NCI-H526 treated with DMSO at 0.1 percent for 48 hours (cell line): ENCODE measurements at regions not wholly inside any gene's neighbourhood (a gene's known extent, or its start where the extent isn't known, plus 50 kb on each side); places are given as distances from the start of the nearest gene placed in this dataset.

Source experiments
- DNase-seq: peaks from one replicate; lab custom pipeline; 2025; lab: John Stamatoyannopoulos, UW

DNA sequence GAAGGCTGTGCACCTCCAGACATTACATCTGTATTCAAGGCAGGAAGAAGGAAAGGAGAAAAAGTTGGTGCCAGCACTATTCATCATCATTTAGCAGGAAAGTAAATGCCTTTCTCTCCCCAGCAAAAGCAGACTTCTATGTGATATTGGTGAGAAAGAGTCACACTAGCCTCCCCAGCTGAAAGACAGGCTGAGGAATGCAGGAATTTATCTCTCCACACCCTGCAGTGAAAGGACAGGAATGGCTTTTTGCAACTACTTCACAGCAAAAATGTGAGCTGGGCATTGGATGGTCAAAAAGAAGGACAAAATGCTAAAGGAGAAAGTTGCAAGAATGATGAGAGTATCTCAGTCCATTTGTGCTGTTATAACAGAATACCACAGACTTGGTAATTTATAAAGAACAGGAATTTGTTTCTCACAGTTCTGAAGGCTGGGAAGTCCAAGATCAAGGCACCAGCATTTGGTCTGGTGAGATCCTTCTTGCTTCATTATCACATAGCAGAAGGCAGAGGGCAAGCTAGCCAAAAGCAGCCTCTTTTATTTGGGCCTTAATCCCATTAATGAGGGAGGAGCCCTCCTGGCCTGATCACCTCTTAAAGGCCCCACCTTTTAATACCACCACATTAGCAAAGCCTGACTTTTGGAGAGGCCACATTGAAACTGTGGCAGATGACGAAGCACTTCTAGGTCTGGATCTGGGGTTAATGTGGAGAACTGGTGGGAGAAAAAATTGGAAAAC lies 388.1 kb upstream of the SLC14A2 start:
- DNase-seq = no peak

DNA sequence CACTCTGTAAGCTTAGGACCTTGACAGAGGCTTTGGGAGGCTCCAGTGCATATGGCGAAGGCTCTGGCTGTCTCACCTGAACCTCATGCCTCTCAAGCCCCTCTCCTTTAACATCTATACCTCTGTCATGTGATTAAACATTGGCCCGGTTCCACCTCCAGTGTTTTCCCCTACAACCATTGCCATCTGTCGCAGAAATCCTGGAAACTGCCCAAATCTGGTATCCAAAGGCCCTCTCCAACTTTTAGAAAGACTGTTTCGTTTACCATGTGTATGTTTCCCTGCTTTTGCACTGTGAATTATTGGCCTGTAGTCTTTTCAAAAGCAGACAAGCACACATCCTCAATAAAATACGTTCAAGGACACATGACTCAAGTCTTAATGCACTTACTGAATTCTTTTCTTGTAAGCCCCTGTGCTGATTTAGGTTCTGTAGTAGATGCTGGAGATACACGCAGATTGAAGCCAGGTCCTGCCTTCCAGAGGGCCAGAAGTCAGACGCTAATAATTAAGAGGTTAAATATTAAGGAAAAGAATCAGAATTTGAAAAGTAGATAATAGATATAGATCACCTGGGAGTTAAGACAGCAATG lies 386.4 kb upstream of the SLC14A2 start:
- DNase-seq = no peak

GRCh38 chr18:45231617-45232016 lies 383.7 kb upstream of the SLC14A2 start:
- no peak for DNase-seq

GRCh38 chr18:45232061-45232460 lies 383.2 kb upstream of the SLC14A2 start:
- DNase-seq = no peak

GRCh38 chr18:45236676-45237075 lies 378.6 kb upstream of the SLC14A2 start:
- DNase-seq = no peak

DNA sequence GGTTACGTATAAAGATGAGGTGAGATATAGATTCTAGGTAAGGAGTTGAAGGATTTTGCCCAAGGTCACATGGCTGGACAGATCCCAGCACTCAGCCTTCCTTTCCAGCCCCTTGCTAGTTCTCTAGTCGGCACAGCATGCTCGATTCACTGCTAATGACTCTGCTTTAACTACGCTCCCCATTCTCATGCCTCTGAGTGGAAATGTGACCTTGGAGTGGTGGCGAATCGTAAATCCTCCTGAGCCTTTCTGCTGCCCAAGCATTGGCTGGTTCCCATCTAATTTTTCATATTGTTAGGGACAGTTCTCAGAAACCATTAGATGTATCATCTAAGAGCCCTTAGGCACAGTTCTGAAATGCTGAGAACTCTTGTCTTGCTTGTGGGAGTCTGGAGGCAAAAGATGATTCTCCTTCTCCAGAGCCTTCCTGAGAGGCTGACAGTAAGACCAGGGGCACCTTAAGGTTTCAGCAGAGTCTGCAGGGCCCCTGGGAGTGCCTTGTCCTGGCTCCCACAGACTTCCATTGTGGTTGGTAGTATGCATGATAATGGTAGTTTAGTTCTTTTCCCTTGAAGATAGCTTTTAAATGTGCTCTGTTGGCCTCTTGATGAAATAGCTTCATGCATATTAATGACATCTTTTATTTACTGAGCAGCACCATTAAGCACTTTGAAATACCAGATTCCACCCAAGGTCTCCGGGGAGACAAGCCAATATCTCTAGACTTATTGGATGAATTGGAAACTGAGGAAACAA lies 377.8 kb upstream of the SLC14A2 start:
- DNase-seq = no peak

- DNase-seq = no peak
Measured at GRCh38 chr18:45241271-45241670, 374.0 kb upstream of the SLC14A2 start.

GRCh38 chr18:45241982-45242565 lies 373.2 kb upstream of the SLC14A2 start:
- DNase-seq = no peak

GRCh38 chr18:45243340-45244110 lies 371.8 kb upstream of the SLC14A2 start:
- DNase-seq = no peak

- DNase-seq = no peak
Measured at GRCh38 chr18:45245091-45245511, 370.2 kb upstream of the SLC14A2 start.

DNA sequence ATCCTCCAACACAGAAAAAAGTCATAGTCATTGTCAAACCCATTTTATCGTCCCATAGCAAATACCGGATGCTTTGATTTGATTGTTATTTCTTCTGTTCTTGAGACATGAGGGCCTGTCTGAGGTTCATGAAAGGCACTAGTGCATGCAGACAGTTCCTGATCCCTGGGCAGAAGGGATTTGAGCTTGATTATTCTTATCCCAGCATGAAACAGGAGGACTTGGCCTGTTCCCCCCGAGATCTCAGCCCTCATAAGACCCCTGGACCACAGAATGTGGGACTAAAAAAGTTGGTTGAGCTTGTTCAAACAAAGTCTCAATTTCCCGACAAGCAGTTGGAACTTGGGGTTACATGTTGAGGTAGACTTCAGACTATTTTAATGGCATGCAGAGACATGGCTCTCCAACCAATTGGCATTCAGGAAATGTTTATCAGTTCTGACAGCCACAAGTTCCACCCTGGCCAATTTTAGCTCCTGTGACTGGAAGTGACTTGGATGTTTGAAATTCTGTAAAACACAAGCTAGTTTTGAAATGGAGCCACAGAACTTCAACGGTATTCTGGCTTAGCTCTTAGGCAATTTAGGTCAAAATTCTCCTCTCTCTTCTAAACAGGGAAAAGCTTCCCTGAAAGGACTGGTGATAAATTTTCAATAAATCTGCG lies 366.9 kb upstream of the SLC14A2 start:
- DNase-seq = no peak

GRCh38 chr18:45249246-45249661 lies 366.0 kb upstream of the SLC14A2 start:
- DNase-seq = no peak

DNA sequence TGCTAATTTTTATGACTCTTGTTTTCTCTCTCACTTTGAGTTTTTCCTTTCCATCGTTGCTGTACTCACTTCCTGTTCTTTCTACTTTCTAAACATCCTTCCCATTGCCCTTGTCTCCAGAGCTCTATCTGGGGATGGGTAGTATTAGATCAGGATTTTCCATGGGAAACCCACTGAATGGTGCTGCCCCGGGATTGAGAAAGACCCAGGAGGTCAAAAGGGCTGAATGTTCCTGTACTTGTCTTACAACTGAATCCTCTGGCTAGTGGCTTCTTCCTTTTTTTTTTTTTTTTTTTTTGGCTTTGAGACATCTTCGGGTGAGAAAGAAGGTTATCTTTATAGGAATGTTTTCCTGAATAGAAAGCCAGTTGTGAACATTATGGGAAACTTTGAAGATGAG lies 364.8 kb upstream of the SLC14A2 start:
- DNase-seq = no peak

DNA sequence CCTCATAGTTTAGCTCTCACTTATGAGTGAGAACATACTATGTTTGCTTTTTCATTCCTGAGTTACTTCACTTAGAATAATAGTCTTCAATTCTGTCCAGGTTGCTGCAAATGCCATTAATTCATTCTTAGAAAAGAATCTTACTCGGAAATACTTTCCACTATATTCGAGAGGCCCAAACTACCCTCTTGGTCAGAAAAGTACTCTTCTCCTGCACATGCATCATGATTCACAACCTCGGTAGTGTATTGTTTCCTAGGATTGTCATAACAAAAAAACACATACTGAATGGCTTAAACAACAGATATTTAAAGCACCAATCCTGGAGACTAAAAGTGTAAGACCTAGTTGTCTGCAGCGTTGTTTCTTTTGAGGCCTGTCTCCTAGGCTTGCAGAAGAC lies 364.0 kb upstream of the SLC14A2 start:
- no peak for DNase-seq

GRCh38 chr18:45252474-45252873 lies 362.8 kb upstream of the SLC14A2 start:
- DNase-seq = no peak

DNA sequence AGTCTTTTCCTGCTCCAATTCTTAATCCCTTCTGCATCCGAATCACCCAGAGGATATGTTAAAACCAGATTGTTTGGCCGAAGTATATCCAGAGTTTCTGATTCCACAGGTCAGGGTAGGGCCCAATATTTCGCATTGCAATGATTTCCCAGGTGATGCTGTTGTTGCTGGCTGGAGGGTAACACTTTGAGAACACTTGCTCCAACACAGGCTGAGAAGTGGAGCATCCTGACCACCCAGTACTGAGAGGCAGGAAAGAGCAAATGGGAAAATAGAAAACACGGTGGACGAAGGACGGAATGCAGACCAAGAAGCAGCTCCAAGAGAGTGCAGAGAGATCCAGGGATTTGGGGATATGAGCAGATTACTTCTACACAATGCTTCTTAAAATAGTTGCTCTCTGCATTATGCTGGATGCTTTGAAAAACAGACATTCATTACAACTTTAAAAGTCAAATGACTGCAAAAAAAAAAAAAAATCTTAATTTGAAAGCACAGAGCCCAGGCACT lies 362.2 kb upstream of the SLC14A2 start:
- no peak for DNase-seq

DNA sequence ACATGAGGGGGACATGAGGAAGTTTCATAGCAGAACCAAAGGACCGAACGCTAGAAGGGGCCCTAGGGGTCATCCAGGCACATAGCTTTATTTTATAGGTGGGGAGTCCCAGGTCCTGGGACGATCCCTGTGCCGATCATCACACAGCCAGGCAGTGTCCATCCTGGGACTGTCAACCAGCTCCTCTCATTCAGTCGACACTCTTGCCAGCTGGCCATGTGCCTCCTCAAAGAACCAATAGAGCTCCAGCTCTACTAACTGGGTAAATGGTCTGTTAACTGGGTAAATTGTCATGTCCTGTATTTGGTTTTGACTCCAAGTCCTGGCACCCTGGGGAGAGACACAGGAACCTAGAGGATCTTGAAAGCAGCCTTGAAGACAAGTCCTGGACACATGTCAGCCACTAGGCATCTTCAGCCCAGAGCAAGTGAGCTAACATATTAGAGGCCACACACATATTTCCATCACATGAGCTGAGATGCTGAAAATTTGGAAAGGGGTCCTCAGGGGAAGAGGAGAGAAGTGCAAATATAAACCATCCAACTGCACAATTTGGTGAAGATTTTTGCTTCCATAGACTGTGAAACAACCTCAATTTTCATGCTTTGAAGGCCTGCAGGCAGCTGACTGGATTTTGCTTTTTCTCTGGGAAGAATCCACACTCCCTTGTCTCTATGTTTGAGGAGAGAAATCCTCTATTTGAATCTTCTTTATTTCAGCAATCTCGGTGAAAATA lies 361.1 kb upstream of the SLC14A2 start:
- DNase-seq = no peak

DNA sequence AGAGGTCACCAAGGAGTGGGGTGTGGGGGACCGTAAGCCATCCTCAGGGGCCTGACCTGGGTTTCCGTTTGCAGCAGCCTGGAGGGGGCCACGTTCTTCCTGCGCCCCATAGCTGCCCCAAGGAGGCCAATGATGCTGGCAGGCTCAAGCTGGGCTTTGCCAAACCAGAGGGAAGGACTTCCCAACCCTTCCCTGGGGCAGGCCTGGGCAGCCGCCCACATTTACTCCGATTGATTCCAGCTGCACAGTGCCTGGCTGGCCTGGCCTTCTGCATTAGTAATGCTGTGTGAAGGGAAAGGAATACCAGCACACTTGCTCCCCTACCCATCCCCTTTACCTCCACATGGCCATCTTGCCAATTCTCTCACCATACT lies 360.6 kb upstream of the SLC14A2 start:
- no peak for DNase-seq

- no peak for DNase-seq
Measured at GRCh38 chr18:45255197-45255890, 359.9 kb upstream of the SLC14A2 start.

GRCh38 chr18:45260125-45260524 lies 355.2 kb upstream of the SLC14A2 start:
- DNase-seq = no peak
